CD14-positive monocyte (primary cell): ENCODE measurements at regions not wholly inside any gene's neighbourhood (a gene's known extent, or its start where the extent isn't known, plus 50 kb on each side); places are given as distances from the start of the nearest gene placed in this dataset.

Experiments
- DNase-seq, 3 donors: peaks; one replicate each; pipeline ENCODE4 v3.0.0-alpha.2; 2011 to 2022
- H2AFZ ChIP-seq: 2 replicates; pipeline ENCODE4 v1.6.0; 2012; ENCODE audit warnings: mild to moderate bottlenecking, low read depth, low read length, inconsistent platforms; ENCODE audit not compliant: insufficient read depth, poor library complexity, severe bottlenecking
- H3K27ac ChIP-seq, 2 donors: 1 replicate in 1 of 2; 2 replicates in 1 of 2; pipeline ENCODE4 v1.5.1; 2012 to 2013; ENCODE audit warnings: low read length in 2 of 2, control low read depth in 1 of 2, inconsistent platforms in 1 of 2, low read depth in 1 of 2, mild to moderate bottlenecking in 1 of 2
- H3K27me3 ChIP-seq, 2 donors: one replicate each; pipeline versions ENCODE4 v1.6.0 to v1.6.1; 2011 to 2013; ENCODE audit warnings: low read length in 2 of 2; ENCODE audit not compliant: control insufficient read depth in 2 of 2, insufficient read depth in 2 of 2
- H3K36me3 ChIP-seq, 2 donors: replicated peaks in 1 of 2; 1 replicate in 1 of 2; 2 replicates in 1 of 2; pipeline versions ENCODE4 v1.5.1 to v1.6.1; 2012 to 2013; ENCODE audit warnings: low read length in 2 of 2, control low read depth in 1 of 2, inconsistent platforms in 1 of 2, mild to moderate bottlenecking in 1 of 2; ENCODE audit not compliant: insufficient read depth in 2 of 2, control insufficient read depth in 1 of 2
- H3K4me1 ChIP-seq, 2 donors: 1 replicate in 1 of 2; 2 replicates in 1 of 2; pipeline versions ENCODE4 v1.5.1 to v1.6.1; 2012 to 2013; ENCODE audit warnings: low read length in 2 of 2, control low read depth in 1 of 2, inconsistent platforms in 1 of 2, mild to moderate bottlenecking in 1 of 2, moderate library complexity in 1 of 2; ENCODE audit not compliant: insufficient read depth in 2 of 2, control insufficient read depth in 1 of 2
- H3K4me2 ChIP-seq: replicated peaks from 2 replicates; pipeline ENCODE3; 2012; ENCODE audit warnings: low read length, moderate library complexity, mild to moderate bottlenecking; ENCODE audit not compliant: poor library complexity, severe bottlenecking; ENCODE audit errors: extremely low read depth
- H3K4me3 ChIP-seq, 3 experiments: fragments of 200-600 bp in 1 of 3; sonication (generic) in 1 of 3; replicated peaks in 1 of 3; 1 replicate in 2 of 3; 2 replicates in 1 of 3; pipeline ENCODE4 v1.5.1; 2011 to 2013; ENCODE audit warnings: low read length in 3 of 3, mild to moderate bottlenecking in 3 of 3, control low read depth in 2 of 3, low read depth in 2 of 3, inconsistent platforms in 1 of 3, moderate library complexity in 1 of 3
- H3K79me2 ChIP-seq: 2 replicates; pipeline ENCODE4 v1.6.0; 2012; ENCODE audit warnings: mild to moderate bottlenecking, control low read depth, inconsistent platforms, low read length, moderate library complexity; ENCODE audit not compliant: insufficient read depth
- H3K9ac ChIP-seq: 2 replicates; pipeline ENCODE4 v1.6.0; 2017; ENCODE audit warnings: low read length, mild to moderate bottlenecking; ENCODE audit not compliant: insufficient read depth, poor library complexity, severe bottlenecking
- H3K9me3 ChIP-seq, 2 donors: replicated peaks in 1 of 2; 1 replicate in 1 of 2; 2 replicates in 1 of 2; pipeline versions ENCODE4 v1.5.1 to v1.6.1; 2012 to 2013; ENCODE audit warnings: low read length in 2 of 2, control low read depth in 1 of 2; ENCODE audit not compliant: control insufficient read depth in 1 of 2, insufficient read depth in 1 of 2
- H4K20me1 ChIP-seq: 2 replicates; pipeline ENCODE4 v1.6.0; 2012; ENCODE audit warnings: mild to moderate bottlenecking, low read length, control low read depth, moderate library complexity; ENCODE audit not compliant: insufficient read depth
- H3K27ac Mint-ChIP-seq, 7 donors: one replicate each; pipeline ENCODE4 v1.8.0; 2020; ENCODE audit warnings: mild to moderate bottlenecking in 7 of 7, mixed read lengths in 7 of 7, moderate library complexity in 6 of 7, inconsistent platforms in 2 of 7
- H3K27me3 Mint-ChIP-seq, 3 donors: one replicate each; pipeline ENCODE4 v1.8.0; 2021 to 2022; ENCODE audit warnings: low read depth in 3 of 3, mild to moderate bottlenecking in 3 of 3, mixed read lengths in 3 of 3, moderate library complexity in 3 of 3, inconsistent platforms in 1 of 3
- H3K36me3 Mint-ChIP-seq, 2 donors: one replicate each; pipeline ENCODE4 v1.8.0; 2020; ENCODE audit warnings: mixed read lengths in 2 of 2, inconsistent platforms in 1 of 2, mild to moderate bottlenecking in 1 of 2
- H3K4me1 Mint-ChIP-seq: one replicate; pipeline ENCODE4 v1.8.0; 2020; ENCODE audit warnings: mild to moderate bottlenecking, mixed read lengths
- H3K4me3 Mint-ChIP-seq, 2 donors: one replicate each; pipeline ENCODE4 v1.8.0; 2020; ENCODE audit warnings: mild to moderate bottlenecking in 2 of 2, mixed read lengths in 2 of 2, moderate library complexity in 1 of 2
- H3K9me3 Mint-ChIP-seq, 7 donors: one replicate each; pipeline ENCODE4 v1.8.0; 2020 to 2022; ENCODE audit warnings: mixed read lengths in 7 of 7, mild to moderate bottlenecking in 6 of 7, moderate library complexity in 6 of 7, inconsistent platforms in 2 of 7
- WGBS: methylation state at CpG from one replicate; pipeline ENCODE4 v1.1.5; 2013; ENCODE audit warnings: missing lambda C conversion rate; ENCODE audit not compliant: insufficient coverage; 5-methylcytosine and 5-hydroxymethylcytosine counted together
- intact Hi-C, 2 donors: fragments of 100-400 bp; cut with micrococcal nuclease; formaldehyde crosslinking; loops; one replicate each; pipeline versions ENCODE4 v1.15.0 to v1.15.1; 2023
- TF ChIP-seq, protein P1 (sequence below): fragments of 200-600 bp; IDR thresholded peaks from one replicate; pipeline ENCODE4 v1.8.0; 2022; ENCODE audit warnings: antibody characterized with exemption, mild to moderate bottlenecking

GRCh38 chr9:106075236-106075959, 381.1 kb downstream of the TMEM38B start:
- no peaks in the 10 kb centered on the region for H3K36me3 ChIP-seq
- H3K27ac Mint-ChIP-seq: no peak overlapping the region
- H3K4me3 ChIP-seq: no peak overlapping the region
- H3K9ac ChIP-seq: no peak overlapping the region
- no peak overlapping the region for H3K4me2 ChIP-seq
- no peaks in the 10 kb centered on the region for H3K27me3 ChIP-seq
- 100% methylated on average over 1 of the region's 3 CpGs for WGBS
- H4K20me1 ChIP-seq: no peaks in the 10 kb centered on the region
- H3K9me3 Mint-ChIP-seq: peaks cover 0 to 6% (median 0%) of the 10 kb centered on the region in 7 donors
- no peak for DNase-seq
- no peak overlapping the region for H3K4me3 Mint-ChIP-seq
- no peak overlapping the region for H2AFZ ChIP-seq
- no peak overlapping the region for H3K27ac ChIP-seq
- peaks cover 0 to 3% of the 10 kb centered on the region in 2 donors for H3K9me3 ChIP-seq
- H3K4me1 ChIP-seq: no peaks in the 10 kb centered on the region
- peaks cover 0 to 1% (median 0%) of the 10 kb centered on the region in 3 donors for H3K27me3 Mint-ChIP-seq
- TF ChIP-seq, protein P1, sequence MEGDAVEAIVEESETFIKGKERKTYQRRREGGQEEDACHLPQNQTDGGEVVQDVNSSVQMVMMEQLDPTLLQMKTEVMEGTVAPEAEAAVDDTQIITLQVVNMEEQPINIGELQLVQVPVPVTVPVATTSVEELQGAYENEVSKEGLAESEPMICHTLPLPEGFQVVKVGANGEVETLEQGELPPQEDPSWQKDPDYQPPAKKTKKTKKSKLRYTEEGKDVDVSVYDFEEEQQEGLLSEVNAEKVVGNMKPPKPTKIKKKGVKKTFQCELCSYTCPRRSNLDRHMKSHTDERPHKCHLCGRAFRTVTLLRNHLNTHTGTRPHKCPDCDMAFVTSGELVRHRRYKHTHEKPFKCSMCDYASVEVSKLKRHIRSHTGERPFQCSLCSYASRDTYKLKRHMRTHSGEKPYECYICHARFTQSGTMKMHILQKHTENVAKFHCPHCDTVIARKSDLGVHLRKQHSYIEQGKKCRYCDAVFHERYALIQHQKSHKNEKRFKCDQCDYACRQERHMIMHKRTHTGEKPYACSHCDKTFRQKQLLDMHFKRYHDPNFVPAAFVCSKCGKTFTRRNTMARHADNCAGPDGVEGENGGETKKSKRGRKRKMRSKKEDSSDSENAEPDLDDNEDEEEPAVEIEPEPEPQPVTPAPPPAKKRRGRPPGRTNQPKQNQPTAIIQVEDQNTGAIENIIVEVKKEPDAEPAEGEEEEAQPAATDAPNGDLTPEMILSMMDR: no peak
- no peaks in the 10 kb centered on the region for H3K36me3 Mint-ChIP-seq
- no peaks in the 10 kb centered on the region for H3K79me2 ChIP-seq
- no peaks in the 10 kb centered on the region for H3K4me1 Mint-ChIP-seq
- intact Hi-C loops: no loop called here

DNA sequence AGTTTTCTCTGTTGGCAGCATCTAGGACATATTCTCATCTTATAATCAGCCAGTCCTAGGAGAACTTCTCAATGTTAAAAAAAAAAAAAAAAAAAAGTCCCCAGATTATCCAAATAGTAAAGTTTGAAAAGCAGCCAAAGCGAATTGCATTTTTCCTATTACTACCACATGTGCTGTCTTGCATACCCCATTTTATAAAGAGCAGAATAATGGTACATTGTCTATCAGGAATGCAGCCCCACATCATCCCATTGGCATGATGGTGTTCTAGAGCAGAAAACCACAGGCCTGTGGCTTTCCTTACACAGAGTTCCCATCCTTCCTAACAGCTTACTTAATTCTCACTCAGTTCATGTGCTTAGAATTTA, 381.6 kb downstream of the TMEM38B start:
- Mint-ChIP-seq H3K4me3 (no peak overlapping the region), H3K9me3 (peaks cover 0 to 6% (median 0%) of the 10 kb centered on the region in 7 donors), H3K4me1 (no peaks in the 10 kb centered on the region), H3K27ac (no peak overlapping the region), H3K36me3 (no peaks in the 10 kb centered on the region), H3K27me3 (peaks cover 0 to 1% (median 0%) of the 10 kb centered on the region in 3 donors)
- Histone ChIP-seq H3K79me2 (no peaks in the 10 kb centered on the region), H3K9me3 (peaks cover 0 to 4% of the 10 kb centered on the region in 2 donors), H3K4me1 (no peaks in the 10 kb centered on the region), H3K4me2 (no peak overlapping the region), H3K27me3 (no peaks in the 10 kb centered on the region), H4K20me1 (no peaks in the 10 kb centered on the region), H3K27ac (no peak overlapping the region), H3K36me3 (no peaks in the 10 kb centered on the region), H3K9ac (no peak overlapping the region), H2AFZ (no peak overlapping the region), H3K4me3 (no peak overlapping the region)
- no CpG with 5 or more reads among the region's 1 CpG for WGBS
- intact Hi-C loops: no loop called here
- TF ChIP-seq, protein P1: no peak
- DNase-seq: no peak
